Gastroesophageal sphincter (tissue), 4 donors: ENCODE measurements at regions not wholly inside any gene's neighbourhood (a gene's known extent, or its start where the extent isn't known, plus 50 kb on each side); places are given as distances from the start of the nearest gene placed in this dataset.

ENCODE experiments used
- ATAC-seq: fragments of 150-250 bp; one replicate; pipeline ENCODE4 v1.9.1; 2016; ENCODE audit warnings: mild to moderate bottlenecking, moderate library complexity
- H3K27ac ChIP-seq, 4 donors: fragments of 200-600 bp; sonication (generic) in 3 of 4; 1 replicate in 3 of 4; 2 replicates in 1 of 4; pipeline ENCODE4 v1.5.1; 2016 to 2019
- H3K27me3 ChIP-seq: fragments of 200-600 bp; sonication (generic); one replicate; pipeline ENCODE4 v1.5.1; 2019
- H3K36me3 ChIP-seq, 2 donors: fragments of 200-600 bp; sonication (generic); one replicate each; pipeline ENCODE4 v1.5.1; 2019; ENCODE audit warnings: control low read depth in 1 of 2
- H3K4me1 ChIP-seq, 3 donors: fragments of 200-600 bp; sonication (generic); 1 replicate in 2 of 3; 2 replicates in 1 of 3; pipeline ENCODE4 v1.5.1; 2016 to 2019; ENCODE audit warnings: control low read depth in 2 of 3
- H3K4me3 ChIP-seq, 2 donors: fragments of 200-600 bp; sonication (generic); one replicate each; pipeline ENCODE4 v1.5.1; 2019; ENCODE audit warnings: mild to moderate bottlenecking in 1 of 2, moderate library complexity in 1 of 2
- H3K9me3 ChIP-seq, 3 donors: fragments of 200-600 bp; sonication (generic); one replicate each; pipeline ENCODE4 v1.5.1; 2017 to 2019; ENCODE audit warnings: control low read depth in 2 of 3
- EP300 ChIP-seq: sonication (generic); formaldehyde crosslinking; IDR thresholded peaks from one replicate; pipeline ENCODE4 v1.6.1; 2017; ENCODE audit warnings: antibody characterized with exemption, mild to moderate bottlenecking
- POLR2A ChIP-seq, 2 donors: fragments of 450-650 bp; IDR thresholded peaks; one replicate each; pipeline ENCODE4 v1.6.1; 2017; ENCODE audit warnings: antibody characterized with exemption in 2 of 2, mild to moderate bottlenecking in 2 of 2, moderate library complexity in 1 of 2
- POLR2AphosphoS5 ChIP-seq: sonication (generic); formaldehyde crosslinking; IDR thresholded peaks from one replicate; pipeline ENCODE4 v1.6.1; 2017; ENCODE audit warnings: antibody characterized with exemption
- WGBS, 2 donors: methylation state at CpG; one replicate each; pipeline ENCODE4 v1.1.5; 2018; ENCODE audit warnings: low coverage in 1 of 2; 5-methylcytosine and 5-hydroxymethylcytosine counted together
- TF ChIP-seq, protein P1 (sequence below), 4 experiments: fragments of 200-600 bp in 2 of 4; fragments of 450-650 bp in 2 of 4; sonication (generic) in 1 of 4; IDR thresholded peaks; one replicate each; pipeline ENCODE4 v1.5.1; 2017 to 2019; ENCODE audit warnings: antibody characterized with exemption in 4 of 4, mild to moderate bottlenecking in 2 of 4, moderate library complexity in 2 of 4

DNA sequence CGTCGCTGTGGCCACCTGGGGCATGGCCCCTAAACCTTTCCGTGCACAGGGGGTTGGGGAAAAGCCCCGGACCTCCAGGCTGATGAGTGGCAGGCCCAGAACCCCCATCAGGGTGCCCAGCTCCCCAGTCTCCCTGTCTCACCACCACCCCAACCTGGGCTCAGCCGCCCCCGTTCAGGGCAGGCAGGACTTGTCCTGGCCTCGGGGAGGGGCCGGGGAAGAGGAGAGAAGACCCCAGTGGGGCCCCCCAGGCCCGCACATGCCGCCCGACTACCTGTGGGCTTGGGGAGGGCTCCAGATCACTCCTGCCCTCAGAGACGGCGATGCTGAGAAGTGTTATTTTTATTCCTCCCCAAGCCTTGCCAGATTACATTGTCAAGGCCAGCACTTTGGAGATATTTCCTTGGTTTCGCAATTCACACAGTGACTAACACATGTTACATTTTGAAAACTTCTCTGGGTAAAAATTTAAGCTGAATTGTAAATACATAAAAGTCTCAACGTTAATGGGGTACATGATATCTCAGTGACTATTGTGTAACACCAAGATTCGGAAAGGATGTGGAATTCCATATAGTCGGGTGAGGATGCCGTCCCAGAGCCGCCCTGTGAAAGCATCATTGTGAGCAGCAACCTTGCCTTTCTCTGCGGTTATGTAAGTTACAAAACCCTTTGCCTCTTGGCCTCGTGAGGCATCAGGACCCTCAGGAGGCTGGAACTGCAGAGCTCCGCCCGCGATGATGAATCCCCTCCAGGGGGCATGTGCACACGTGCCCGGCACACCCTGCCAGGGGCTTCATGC, 85.6 kb upstream of the DIO3 start:
- Histone ChIP-seq H3K36me3 (no peaks in the 10 kb centered on the region), H3K27me3 (peaks cover 16% of the 10 kb centered on the region), H3K27ac (peak overlapping the region in 3 of 4 donors; percentile 37 to 71 (median 57)), H3K4me3 (peak overlapping the region in 1 of 2 donors; percentile 19), H3K9me3 (no peaks in the 10 kb centered on the region), H3K4me1 (peaks cover 0 to 32% (median 4%) of the 10 kb centered on the region in 3 donors)
- peak; percentile 64 for ATAC-seq
- TF ChIP-seq POLR2AphosphoS5 (peak; percentile 75), EP300 (no peak)
- WGBS, 2 donors, result 50 to 52% methylated on average over 13 of the region's 26 CpGs

GRCh38 chr14:101476258-101476915, 84.9 kb upstream of the DIO3 start:
- WGBS, 2 donors, result 75% methylated on average over 5 of the region's 9 CpGs; no CpG with 5 or more reads in 1 of the 2 donors
- TF ChIP-seq, protein P1, sequence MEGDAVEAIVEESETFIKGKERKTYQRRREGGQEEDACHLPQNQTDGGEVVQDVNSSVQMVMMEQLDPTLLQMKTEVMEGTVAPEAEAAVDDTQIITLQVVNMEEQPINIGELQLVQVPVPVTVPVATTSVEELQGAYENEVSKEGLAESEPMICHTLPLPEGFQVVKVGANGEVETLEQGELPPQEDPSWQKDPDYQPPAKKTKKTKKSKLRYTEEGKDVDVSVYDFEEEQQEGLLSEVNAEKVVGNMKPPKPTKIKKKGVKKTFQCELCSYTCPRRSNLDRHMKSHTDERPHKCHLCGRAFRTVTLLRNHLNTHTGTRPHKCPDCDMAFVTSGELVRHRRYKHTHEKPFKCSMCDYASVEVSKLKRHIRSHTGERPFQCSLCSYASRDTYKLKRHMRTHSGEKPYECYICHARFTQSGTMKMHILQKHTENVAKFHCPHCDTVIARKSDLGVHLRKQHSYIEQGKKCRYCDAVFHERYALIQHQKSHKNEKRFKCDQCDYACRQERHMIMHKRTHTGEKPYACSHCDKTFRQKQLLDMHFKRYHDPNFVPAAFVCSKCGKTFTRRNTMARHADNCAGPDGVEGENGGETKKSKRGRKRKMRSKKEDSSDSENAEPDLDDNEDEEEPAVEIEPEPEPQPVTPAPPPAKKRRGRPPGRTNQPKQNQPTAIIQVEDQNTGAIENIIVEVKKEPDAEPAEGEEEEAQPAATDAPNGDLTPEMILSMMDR (IDR thresholded peaks at IDR 0.05), result no peak
- TF ChIP-seq POLR2A (IDR thresholded peaks at IDR 0.05) (no peak), EP300 (no peak), POLR2AphosphoS5 (no peak)
- ATAC-seq, result no peak

GRCh38 chr14:101476916-101477553, 84.3 kb upstream of the DIO3 start:
- Histone ChIP-seq H3K4me1 (peaks cover 0 to 33% (median 4%) of the 10 kb centered on the region in 3 donors), H3K4me3 (no peak overlapping the region), H3K27me3 (peaks cover 25% of the 10 kb centered on the region), H3K36me3 (no peaks in the 10 kb centered on the region), H3K27ac (peak overlapping the region in 1 of 4 donors; percentile 16), H3K9me3 (peaks cover 0 to 6% (median 0%) of the 10 kb centered on the region in 3 donors)
- WGBS, 2 donors, result 52% methylated on average over 5 of the region's 14 CpGs; no CpG with 5 or more reads in 1 of the 2 donors
- no peak for ATAC-seq
- TF ChIP-seq POLR2AphosphoS5, result no peak
- TF ChIP-seq EP300, result no peak
- no peak for TF ChIP-seq POLR2A (IDR thresholded peaks at IDR 0.05)
- TF ChIP-seq, protein P1 (IDR thresholded peaks at IDR 0.05), result no peak

More at GRCh38 chr14:101476258-101476915, 84.9 kb upstream of the DIO3 start:
- Histone ChIP-seq H3K4me1 (peaks cover 0 to 33% (median 4%) of the 10 kb centered on the region in 3 donors), H3K4me3 (no peak overlapping the region), H3K9me3 (no peaks in the 10 kb centered on the region), H3K27me3 (peaks cover 20% of the 10 kb centered on the region), H3K27ac (peak overlapping the region in 2 of 4 donors; percentile 57 to 71), H3K36me3 (no peaks in the 10 kb centered on the region)

DNA sequence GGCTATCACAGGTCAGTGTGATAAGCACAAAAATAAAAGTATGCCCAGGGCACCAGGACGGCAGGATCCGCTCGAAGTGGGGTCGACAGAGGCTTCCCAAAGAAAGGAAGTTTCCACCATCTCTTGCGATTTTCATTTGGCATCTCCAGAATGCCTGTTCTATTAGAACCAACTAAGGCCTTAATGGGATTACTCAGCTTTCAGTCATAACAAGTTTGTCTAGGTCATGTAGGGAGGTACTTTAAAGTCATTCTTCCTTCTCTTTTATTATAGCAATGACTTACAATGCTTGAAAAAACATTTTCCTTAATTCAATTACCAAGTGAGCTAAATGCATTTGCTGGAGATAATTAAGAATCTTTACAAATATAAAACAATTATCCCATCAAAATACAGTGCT, 83.6 kb upstream of the DIO3 start:
- TF ChIP-seq POLR2A (IDR thresholded peaks at IDR 0.05) (no peak), POLR2AphosphoS5 (no peak), EP300 (no peak)
- TF ChIP-seq, protein P1 (IDR thresholded peaks at IDR 0.05), result no peak
- Histone ChIP-seq H3K36me3 (no peaks in the 10 kb centered on the region), H3K4me3 (no peak overlapping the region), H3K4me1 (peaks cover 0 to 33% (median 4%) of the 10 kb centered on the region in 3 donors), H3K9me3 (peaks cover 0 to 12% (median 0%) of the 10 kb centered on the region in 3 donors), H3K27me3 (peaks cover 27% of the 10 kb centered on the region), H3K27ac (peak overlapping the region in 2 of 4 donors; percentile 38 to 52)
- WGBS, 2 donors, result 70 to 100% methylated on average over 1 to 5 of the region's 5 CpGs
- ATAC-seq, result no peak

GRCh38 chr14:101478096-101478495, 83.2 kb upstream of the DIO3 start:
- Histone ChIP-seq H3K4me1 (peaks cover 0 to 33% (median 4%) of the 10 kb centered on the region in 3 donors), H3K27me3 (peaks cover 27% of the 10 kb centered on the region), H3K27ac (peak overlapping the region in 2 of 4 donors; percentile 38 to 52), H3K4me3 (no peak overlapping the region), H3K9me3 (peaks cover 0 to 14% (median 0%) of the 10 kb centered on the region in 3 donors), H3K36me3 (no peaks in the 10 kb centered on the region)
- no peak for ATAC-seq
- 76 to 80% methylated on average over 7 of the region's 13 CpGs for WGBS, 2 donors
- TF ChIP-seq POLR2A (IDR thresholded peaks at IDR 0.05) (no peak), POLR2AphosphoS5 (no peak), EP300 (no peak)
- TF ChIP-seq, protein P1 (IDR thresholded peaks at IDR 0.05), result no peak
